DND-41 (cell line): ENCODE measurements at regions not wholly inside any gene's neighbourhood (a gene's known extent, or its start where the extent isn't known, plus 50 kb on each side); places are given as distances from the start of the nearest gene placed in this dataset.

ENCODE experiments used
- EZH2 ChIP-seq: IDR thresholded peaks from 3 replicates; pipeline ENCODE4 v1.6.1; 2012; ENCODE audit warnings: borderline replicate concordance, low read depth, mild to moderate bottlenecking, moderate library complexity, low read length, inconsistent platforms; ENCODE audit not compliant: severe bottlenecking
- TF ChIP-seq, protein P1 (sequence below): IDR thresholded peaks from 2 replicates; pipeline ENCODE4 v1.5.1; 2012; ENCODE audit warnings: borderline replicate concordance, low read length, moderate library complexity, mild to moderate bottlenecking; ENCODE audit not compliant: poor library complexity, severe bottlenecking; ENCODE audit errors: extremely low read depth

DNA sequence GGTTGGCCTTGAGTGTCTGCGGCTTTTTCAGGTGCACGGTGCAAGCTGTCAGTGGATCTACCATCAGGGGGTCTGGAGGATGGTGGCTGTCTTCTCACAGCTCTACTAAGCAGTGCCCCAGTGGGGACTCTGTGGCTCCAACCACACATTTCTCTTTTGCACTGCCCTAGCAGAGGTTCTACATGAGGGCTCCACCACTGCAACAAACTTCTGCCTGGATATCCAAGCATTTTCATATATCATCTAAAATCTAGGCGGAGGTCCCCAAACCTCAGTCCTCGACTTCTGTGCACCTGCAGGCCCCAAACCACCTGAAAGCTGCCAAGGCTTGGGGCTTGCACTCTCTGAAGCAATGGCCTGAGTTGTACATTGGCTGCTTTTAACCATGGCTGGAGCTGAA is 601.5 kb downstream of the MTRR start:
- TF ChIP-seq, protein P1, sequence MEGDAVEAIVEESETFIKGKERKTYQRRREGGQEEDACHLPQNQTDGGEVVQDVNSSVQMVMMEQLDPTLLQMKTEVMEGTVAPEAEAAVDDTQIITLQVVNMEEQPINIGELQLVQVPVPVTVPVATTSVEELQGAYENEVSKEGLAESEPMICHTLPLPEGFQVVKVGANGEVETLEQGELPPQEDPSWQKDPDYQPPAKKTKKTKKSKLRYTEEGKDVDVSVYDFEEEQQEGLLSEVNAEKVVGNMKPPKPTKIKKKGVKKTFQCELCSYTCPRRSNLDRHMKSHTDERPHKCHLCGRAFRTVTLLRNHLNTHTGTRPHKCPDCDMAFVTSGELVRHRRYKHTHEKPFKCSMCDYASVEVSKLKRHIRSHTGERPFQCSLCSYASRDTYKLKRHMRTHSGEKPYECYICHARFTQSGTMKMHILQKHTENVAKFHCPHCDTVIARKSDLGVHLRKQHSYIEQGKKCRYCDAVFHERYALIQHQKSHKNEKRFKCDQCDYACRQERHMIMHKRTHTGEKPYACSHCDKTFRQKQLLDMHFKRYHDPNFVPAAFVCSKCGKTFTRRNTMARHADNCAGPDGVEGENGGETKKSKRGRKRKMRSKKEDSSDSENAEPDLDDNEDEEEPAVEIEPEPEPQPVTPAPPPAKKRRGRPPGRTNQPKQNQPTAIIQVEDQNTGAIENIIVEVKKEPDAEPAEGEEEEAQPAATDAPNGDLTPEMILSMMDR: no peak
- TF ChIP-seq EZH2: no peak
